ENCODE measurements at regions not wholly inside any gene's neighbourhood (a gene's known extent, or its start where the extent isn't known, plus 50 kb on each side); places are given as distances from the start of the nearest gene placed in this dataset.
"Not testable (repeated sequence)": the region's sequence is repeated elsewhere in the genome, so short reads cannot be mapped to it uniquely, and the experiment has no call there.

DNA sequence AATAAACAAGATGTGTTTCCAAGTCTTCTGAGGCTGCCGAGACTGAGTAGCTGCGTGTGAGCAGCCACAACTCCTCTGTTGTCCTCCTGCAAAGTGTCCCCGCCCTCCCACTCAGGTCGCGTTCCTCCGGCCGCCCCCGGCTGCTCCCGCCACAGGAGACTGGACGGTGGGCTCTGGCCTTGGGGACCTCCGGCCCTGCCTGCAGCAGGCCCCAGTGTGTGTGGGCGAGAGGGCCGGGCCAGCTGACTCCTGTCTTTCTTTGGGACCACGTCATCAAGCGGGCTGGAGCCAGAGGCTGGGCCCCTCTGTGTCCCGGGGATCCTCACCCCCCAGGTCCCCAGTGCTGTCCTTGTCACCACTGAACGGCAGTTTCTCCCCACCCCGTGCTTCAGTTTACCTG, 175.3 kb downstream of the NPIPB11 start:
- no peak for DNase-seq (ENCODE audit: low spot score, unreplicated experiment)
- Mint-ChIP-seq H3K9me3 (ENCODE audit: low read depth) (no peaks in the 10 kb centered on the region), H3K27ac (no peak overlapping the region), H3K36me3 (ENCODE audit: insufficient read depth) (no peaks in the 10 kb centered on the region), H3K27me3 (peaks cover 8% of the 10 kb centered on the region), H3K4me1 (ENCODE audit: low read depth) (no peaks in the 10 kb centered on the region), H3K4me3 (ENCODE audit: low read depth) (no peak overlapping the region)
- TF ChIP-seq, protein P1, sequence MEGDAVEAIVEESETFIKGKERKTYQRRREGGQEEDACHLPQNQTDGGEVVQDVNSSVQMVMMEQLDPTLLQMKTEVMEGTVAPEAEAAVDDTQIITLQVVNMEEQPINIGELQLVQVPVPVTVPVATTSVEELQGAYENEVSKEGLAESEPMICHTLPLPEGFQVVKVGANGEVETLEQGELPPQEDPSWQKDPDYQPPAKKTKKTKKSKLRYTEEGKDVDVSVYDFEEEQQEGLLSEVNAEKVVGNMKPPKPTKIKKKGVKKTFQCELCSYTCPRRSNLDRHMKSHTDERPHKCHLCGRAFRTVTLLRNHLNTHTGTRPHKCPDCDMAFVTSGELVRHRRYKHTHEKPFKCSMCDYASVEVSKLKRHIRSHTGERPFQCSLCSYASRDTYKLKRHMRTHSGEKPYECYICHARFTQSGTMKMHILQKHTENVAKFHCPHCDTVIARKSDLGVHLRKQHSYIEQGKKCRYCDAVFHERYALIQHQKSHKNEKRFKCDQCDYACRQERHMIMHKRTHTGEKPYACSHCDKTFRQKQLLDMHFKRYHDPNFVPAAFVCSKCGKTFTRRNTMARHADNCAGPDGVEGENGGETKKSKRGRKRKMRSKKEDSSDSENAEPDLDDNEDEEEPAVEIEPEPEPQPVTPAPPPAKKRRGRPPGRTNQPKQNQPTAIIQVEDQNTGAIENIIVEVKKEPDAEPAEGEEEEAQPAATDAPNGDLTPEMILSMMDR (IDR thresholded peaks at IDR 0.05; ENCODE audit: unreplicated experiment), result no peak

DNA sequence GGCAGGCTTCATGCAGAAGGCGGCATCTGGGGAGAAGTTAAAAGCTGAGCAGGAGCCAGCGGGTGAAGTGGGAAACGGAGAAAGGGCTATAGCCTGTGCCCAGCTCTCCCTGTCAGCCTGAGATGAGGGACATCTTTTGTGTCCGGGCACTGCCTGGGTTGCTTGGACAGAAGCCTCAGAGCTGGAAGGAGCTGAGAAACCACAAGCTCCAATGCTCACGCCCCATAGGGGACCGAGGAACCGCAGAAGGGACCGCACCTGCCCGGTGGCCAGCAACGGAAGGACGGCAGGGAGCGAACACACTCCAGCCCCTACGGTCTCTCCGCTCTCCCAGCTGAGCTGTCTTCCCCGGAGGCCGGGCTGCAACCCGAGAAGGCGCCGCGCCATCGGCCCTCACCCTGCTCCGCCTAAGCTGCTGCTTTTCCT, 175.8 kb downstream of the NPIPB11 start:
- Mint-ChIP-seq H3K27ac (no peak overlapping the region), H3K27me3 (peaks cover 4% of the 10 kb centered on the region), H3K9me3 (ENCODE audit: low read depth) (no peaks in the 10 kb centered on the region), H3K36me3 (ENCODE audit: insufficient read depth) (no peaks in the 10 kb centered on the region), H3K4me3 (ENCODE audit: low read depth) (no peak overlapping the region), H3K4me1 (ENCODE audit: low read depth) (no peaks in the 10 kb centered on the region)
- DNase-seq (ENCODE audit: low spot score, unreplicated experiment), result no peak
- TF ChIP-seq, protein P1 (IDR thresholded peaks at IDR 0.05; ENCODE audit: unreplicated experiment), result no peak

DNA sequence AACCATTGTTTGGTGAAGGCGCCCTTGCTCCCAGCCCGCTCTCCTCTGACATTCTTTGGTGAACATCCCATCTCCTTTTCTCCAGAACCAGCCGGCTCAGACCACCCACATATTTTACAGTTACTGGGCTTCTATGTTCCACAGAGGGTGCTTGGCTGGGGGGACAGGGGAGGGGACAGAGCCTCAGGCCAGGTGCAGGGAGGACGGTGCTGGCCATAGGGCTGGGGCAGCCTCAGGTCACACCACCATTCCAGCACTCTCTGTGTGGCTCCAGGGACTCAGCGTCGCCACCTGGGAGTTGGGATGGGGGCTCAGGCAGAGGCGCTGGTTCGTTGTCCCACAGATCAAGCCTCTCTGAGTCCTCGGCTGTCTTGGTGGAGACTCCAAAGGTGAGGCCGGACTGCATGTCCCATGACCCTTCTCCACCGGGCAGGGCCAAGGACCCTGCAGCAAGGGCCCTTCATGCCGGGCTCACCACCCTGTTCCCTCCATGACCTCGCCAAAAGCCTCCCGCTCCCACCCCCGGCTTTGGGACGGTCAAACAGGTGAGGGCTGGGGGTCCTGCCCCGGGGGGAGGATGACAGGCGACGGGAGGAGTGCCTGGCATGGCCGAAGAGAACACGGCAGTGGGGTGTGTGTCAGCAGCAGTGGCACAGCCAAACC, 176.4 kb downstream of the NPIPB11 start:
- H3K27me3 Mint-ChIP-seq; H3K4me1 Mint-ChIP-seq (ENCODE audit: low read depth); H3K4me3 Mint-ChIP-seq (ENCODE audit: low read depth); H3K27ac Mint-ChIP-seq; H3K36me3 Mint-ChIP-seq (ENCODE audit: insufficient read depth); H3K9me3 Mint-ChIP-seq (ENCODE audit: low read depth); DNase-seq (ENCODE audit: low spot score, unreplicated experiment): not testable (repeated sequence)

DNA sequence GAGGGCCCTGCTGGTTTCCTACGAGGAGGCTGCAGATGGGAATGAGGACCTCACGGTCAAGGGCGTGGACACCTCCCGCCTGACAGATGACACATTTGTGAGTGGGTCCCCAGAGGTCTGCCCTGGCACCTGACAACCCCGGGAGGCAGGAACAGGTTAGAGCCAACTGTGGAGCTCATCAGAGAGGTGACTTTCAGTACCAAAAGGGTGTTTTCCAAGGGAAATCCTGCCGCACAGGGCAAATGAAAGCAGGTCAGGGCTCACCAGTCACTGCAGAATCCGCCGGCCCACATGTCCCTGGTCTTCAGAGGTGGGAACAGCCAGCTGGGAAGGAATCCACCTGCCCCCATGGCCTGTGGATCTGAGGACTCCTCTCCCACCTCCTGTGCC, 176.9 kb downstream of the NPIPB11 start:
- H3K4me3 Mint-ChIP-seq (ENCODE audit: low read depth); H3K9me3 Mint-ChIP-seq (ENCODE audit: low read depth); H3K4me1 Mint-ChIP-seq (ENCODE audit: low read depth); H3K36me3 Mint-ChIP-seq (ENCODE audit: insufficient read depth); H3K27ac Mint-ChIP-seq; H3K27me3 Mint-ChIP-seq; DNase-seq (ENCODE audit: low spot score, unreplicated experiment): not testable (repeated sequence)

DNA sequence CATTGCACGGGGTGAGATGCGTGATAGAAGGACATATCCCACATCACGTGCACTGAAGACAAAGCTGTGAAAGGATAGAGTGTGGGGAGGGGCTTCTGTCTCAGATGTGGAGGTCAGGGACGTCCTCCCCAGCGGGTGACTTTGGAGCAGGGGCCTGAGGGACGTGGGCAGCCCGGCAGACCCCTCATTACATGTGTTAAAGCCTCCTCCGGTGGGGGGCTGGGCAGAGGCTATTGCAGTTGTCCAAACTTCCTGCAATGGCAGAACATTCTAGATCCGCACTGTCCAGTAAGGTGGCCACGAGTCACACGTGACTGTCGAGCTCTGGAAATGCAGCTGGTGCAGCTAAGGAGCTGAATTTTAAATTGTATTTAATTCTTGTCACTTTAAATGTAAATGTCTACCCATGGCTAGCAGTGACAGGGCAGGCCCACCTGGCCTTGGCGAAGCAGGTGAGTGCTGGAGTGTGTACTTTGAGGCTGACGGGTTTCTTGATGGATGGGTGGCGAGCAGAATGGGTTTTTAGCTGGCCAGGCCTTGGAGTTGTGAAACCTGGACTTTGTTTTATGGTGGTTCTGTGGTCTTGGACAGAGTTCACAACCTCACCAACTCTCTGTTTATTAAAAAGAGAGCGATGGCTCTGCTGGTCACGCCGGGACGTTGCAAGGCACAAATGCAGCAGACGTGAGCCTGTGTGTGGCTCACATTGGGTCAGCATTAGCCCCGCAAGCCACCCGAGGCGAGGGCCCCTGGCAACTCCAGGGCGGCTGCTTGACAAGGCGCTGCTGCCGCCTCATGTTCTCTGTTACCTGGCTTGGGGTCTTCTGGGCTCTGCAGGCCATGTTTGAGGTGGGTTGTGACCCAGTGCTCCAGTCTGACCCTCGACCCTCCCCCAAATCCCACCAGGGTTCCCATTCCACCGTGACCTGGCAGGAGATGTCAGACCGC, 177.6 kb downstream of the NPIPB11 start:
- DNase-seq (ENCODE audit: low spot score, unreplicated experiment); H3K4me3 Mint-ChIP-seq (ENCODE audit: low read depth); H3K4me1 Mint-ChIP-seq (ENCODE audit: low read depth); H3K27ac Mint-ChIP-seq; H3K36me3 Mint-ChIP-seq (ENCODE audit: insufficient read depth); H3K27me3 Mint-ChIP-seq; H3K9me3 Mint-ChIP-seq (ENCODE audit: low read depth): not testable (repeated sequence)

DNA sequence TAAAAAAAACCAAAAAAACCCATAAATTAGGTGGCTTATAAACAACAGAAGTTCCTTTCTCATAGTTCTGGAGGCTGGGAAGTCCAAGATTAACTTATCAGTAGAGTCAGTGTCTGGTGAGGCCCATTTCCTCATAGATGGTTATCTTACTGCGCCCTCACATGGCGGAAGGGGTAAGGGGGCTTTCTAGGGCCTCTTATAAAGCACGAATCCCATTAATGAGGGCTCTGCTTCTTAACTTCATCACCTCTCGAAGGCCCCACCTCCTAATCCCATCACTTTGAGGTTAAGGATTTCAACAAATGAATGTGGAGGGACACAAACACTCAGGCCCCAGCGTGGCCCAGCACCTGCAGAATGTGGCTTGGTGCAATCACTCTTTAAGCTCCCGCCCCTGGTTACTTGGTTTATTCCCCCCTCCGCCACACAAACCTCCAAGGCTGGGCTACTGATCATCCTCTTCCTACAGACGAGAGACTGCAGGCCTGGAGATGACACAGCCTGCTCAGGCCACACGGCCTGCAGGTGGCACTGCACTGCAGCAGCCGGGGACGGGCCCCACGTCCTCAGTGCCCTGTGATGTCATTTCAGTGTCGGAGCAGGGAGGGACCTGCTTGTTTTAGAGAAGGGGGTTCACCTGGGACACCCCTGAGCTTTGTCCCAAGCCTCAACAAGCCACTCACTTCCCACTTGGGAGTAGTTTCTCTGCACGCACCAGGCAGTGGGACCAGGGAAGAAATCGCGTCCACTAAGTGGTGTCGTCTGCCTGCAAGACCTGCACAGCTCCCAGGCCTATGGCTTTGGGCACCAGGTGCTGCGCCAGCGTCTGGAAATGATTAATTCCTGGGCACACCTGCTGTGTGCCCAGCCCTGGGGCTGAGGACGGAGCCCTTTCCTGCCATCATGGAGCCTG, 178.5 kb downstream of the NPIPB11 start:
- DNase-seq (ENCODE audit: low spot score, unreplicated experiment), result peak; percentile 33
- H3K4me3 Mint-ChIP-seq (ENCODE audit: low read depth); H3K9me3 Mint-ChIP-seq (ENCODE audit: low read depth); H3K4me1 Mint-ChIP-seq (ENCODE audit: low read depth); H3K27me3 Mint-ChIP-seq; H3K27ac Mint-ChIP-seq; H3K36me3 Mint-ChIP-seq (ENCODE audit: insufficient read depth): not testable (repeated sequence)
- TF ChIP-seq, protein P1 (IDR thresholded peaks at IDR 0.05; ENCODE audit: unreplicated experiment), result peak; percentile 65

Data from progenitor cell of endocrine pancreas (in vitro differentiated cells).